HG02884 (cell line): ENCODE measurements at regions not wholly inside any gene's neighbourhood (a gene's known extent, or its start where the extent isn't known, plus 50 kb on each side); places are given as distances from the start of the nearest gene placed in this dataset.

Source experiments
- ATAC-seq: cut with Tn5 transposase; IDR thresholded peaks from one replicate; pipeline ENCODE4 v1.9.1; 2021; ENCODE audit warnings: mild to moderate bottlenecking, moderate library complexity; ENCODE audit not compliant: unreplicated experiment

- no peak for ATAC-seq
These were observed 112.1 kb upstream of the PIK3C3 start for GRCh38 chr18:41842886-41843285.

DNA sequence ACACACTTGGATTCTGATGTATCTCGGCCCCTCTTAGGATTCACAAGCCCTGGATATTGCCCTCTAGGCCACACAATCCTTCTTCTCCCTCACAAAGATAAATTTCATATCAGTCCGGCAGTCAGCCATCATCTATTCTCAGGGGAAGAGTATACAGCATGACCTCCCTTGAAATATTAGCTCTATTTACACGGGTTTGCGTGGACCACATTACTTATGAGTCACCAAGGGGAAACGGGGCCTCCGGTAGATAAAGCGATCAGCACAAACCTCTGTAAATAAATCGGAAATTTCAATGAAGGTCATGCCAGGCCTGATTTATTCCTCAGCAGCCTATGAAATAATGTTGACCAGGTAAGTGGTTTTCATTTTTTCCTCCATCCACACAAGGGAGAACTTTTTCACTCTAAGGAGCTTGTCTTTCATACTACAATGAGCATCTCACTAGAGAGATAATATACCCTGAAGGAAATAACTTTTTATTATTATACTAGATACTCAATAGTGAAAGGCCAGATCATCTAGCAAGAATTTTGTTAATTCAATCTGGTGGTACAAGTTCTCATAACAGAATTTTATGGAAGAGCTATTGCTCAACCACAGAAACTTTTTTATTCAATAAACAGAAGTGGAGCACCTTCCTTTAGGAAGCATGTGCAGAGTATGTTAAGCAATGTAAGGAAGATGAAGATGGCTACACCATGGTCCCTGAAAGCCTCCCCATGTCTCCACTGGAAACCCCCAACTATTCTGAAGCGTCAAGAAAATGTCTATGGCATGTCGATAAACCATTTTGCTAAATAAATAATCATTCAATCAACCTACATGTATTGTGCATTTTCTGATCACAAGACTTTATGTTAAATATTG, 125.2 kb upstream of the PIK3C3 start:
- ATAC-seq, result no peak

GRCh38 chr18:41828137-41828536, 126.9 kb upstream of the PIK3C3 start:
- ATAC-seq, result no peak

GRCh38 chr18:41820784-41821183, 134.2 kb upstream of the PIK3C3 start:
- no peak for ATAC-seq

- no peak for ATAC-seq
These were observed 136.4 kb upstream of the PIK3C3 start for GRCh38 chr18:41818381-41819355.

GRCh38 chr18:41814651-41815050, 140.4 kb upstream of the PIK3C3 start:
- no peak for ATAC-seq

GRCh38 chr18:41809652-41810051, 145.4 kb upstream of the PIK3C3 start:
- no peak for ATAC-seq

DNA sequence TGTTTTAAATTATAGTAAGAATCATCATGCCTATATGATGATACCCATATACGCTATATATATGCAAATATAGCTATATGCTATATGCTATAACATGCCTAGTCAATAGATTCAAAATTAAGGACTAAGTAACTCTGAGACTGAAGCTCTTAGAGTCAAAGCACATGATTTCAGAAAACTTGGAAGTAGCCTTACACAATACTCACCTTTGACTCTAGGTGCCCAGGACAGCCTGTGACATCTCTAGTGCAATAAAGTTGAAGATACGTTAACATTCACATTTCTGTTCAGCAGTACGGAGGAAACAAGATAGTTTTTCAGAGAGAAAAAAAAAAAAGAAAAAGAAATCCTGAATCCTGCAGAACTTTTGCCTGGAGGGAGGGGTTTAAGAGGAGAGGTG, 149.7 kb upstream of the PIK3C3 start:
- no peak for ATAC-seq

- no peak for ATAC-seq
These were observed 156.2 kb upstream of the PIK3C3 start for GRCh38 chr18:41798879-41799278.

- no peak for ATAC-seq
These were observed 164.3 kb upstream of the PIK3C3 start for GRCh38 chr18:41790687-41791086.

DNA sequence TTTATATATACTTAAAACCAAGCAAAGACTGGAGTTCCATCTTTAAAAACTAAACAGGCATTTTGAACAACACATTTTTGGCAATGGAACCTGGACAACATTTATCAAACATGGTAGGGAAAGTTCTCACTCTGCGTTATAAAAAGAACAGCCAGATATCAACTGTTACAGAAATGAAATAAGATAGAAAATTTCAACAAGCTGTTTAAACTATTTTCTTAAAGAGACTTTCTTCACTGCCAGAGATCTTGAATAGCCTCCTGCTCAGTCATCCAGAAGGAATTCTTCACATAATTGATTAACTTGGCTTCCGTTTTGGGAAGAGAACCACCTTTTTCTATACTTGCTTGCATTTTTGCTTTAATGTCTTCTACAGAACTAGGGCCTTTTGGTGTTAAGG, 166.0 kb upstream of the PIK3C3 start:
- no peak for ATAC-seq

GRCh38 chr18:41783879-41784278, 171.2 kb upstream of the PIK3C3 start:
- ATAC-seq, result no peak

DNA sequence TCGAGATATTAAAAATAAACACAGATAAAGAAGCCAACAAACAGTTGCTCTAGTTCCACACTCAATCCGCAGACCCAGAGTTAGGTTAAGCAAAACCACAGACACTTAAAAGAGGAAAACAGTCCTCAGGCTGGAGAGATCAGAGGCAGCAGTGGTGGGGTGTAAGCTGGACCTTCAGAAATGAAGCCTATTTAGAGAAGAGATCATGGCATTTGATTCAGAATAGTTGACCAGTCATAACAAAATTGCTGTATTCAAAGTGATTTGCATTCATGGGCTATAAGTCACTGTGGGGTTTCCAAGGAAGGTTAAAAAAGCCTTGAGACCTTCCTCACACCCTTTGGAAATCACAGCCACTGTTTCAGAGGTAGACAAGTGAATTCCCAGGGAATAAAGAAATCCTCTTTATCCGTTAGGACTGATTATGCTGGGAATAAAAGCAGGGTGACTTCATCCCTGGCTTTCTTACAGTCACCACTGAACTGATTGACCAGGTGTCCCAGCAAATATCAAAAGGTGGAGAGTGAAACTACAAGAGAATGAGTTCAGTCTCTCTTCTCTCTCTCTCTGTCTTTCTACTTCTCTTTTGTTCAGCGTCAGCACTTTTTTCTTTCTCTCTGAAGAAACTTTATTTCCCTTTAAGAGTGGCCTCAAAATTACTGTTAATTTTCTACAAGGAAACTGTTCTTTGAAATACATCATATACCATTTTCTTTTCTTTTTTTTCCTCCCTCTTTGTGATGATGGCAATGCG, 171.8 kb upstream of the PIK3C3 start:
- no peak for ATAC-seq

DNA sequence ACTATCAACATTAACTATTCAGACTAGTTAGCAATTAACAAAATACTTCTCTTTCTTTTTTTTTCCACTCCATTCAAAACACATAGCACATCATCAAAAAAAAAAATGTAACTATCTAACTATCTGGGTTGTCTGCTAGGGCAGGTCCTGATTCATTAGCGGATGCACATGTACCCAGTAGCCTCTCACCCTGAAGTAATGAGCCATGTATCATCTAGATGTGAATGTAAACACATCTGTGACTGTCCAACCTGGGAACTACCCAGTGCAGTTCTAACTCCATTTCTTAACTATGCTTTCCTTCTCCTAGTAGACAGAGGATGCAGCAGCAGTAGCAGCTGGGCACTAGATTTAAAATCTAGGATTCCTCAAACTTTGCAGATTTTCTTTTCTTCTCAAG, 183.1 kb upstream of the PIK3C3 start:
- no peak for ATAC-seq

- ATAC-seq, result no peak
These were observed 185.8 kb upstream of the PIK3C3 start for GRCh38 chr18:41769265-41769664.

GRCh38 chr18:41768467-41768866, 186.6 kb upstream of the PIK3C3 start:
- no peak for ATAC-seq

- ATAC-seq, result no peak
These were observed 187.1 kb upstream of the PIK3C3 start for GRCh38 chr18:41767960-41768359.

GRCh38 chr18:41765460-41765859, 189.6 kb upstream of the PIK3C3 start:
- no peak for ATAC-seq

- ATAC-seq, result no peak
These were observed 191.7 kb upstream of the PIK3C3 start for GRCh38 chr18:41763361-41763760.

- ATAC-seq, result no peak
These were observed 193.6 kb upstream of the PIK3C3 start for GRCh38 chr18:41761333-41762018.
